HG03064 (cell line): ENCODE measurements at regions not wholly inside any gene's neighbourhood (a gene's known extent, or its start where the extent isn't known, plus 50 kb on each side); places are given as distances from the start of the nearest gene placed in this dataset.
"Not testable (repeated sequence)": the region's sequence is repeated elsewhere in the genome, so short reads cannot be mapped to it uniquely, and the experiment has no call there.

Source experiments
- ATAC-seq: cut with Tn5 transposase; IDR thresholded peaks from one replicate; pipeline ENCODE4 v1.9.1; 2021; ENCODE audit warnings: low read depth; ENCODE audit not compliant: unreplicated experiment

DNA sequence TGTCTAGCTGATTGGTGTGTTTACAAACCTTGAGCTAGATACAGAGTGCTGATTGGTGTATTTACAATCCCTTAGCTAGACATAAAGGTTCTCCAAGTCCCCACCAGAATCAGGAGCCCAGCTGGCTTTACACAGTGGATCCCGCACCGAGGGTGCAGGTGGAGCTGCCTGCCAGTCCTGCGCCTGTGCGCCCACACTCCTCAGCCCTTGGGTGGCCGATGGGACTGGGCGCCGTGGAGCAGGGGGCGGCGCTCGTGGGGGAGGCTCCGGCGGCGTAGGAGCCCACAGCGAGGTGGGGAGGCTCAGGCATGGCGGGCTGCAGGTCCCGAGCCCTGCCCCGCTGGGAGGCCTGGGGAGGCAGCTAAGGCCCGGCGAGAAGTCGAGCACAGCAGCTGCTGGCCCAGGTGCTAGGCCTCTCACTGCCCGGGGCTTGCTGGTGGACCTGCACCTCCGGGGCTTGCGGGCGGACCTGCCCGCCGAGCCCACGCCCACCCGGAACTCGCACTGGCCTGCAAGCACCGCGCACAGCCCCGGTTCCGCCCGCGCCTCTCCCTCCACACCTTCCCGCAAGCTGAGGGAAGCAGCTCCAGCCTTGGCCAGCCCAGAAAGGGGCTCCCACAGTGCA lies 51.0 kb upstream of the CDYL start:
- ATAC-seq, result not testable (repeated sequence)

DNA sequence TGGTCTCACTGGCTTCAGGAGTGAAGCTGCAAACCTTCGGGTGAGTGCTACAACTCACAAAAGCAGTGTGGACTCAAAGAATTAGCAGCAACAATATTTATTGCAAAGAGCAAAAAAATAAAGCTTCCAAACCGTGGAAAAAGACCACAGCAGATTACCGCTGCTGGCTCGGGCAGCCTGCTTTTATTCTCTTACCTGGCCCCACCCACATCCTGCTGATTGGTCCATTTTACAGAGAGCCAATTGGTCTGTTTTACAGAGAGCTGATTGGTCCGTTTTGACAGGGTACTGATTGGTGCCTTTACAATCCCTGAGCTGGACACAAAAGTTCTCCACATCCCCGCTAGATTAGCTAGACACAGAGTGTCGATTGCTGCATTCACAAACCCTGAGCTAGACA lies 51.5 kb upstream of the CDYL start:
- not testable (repeated sequence) for ATAC-seq

- no peak for ATAC-seq
These were observed 52.8 kb upstream of the CDYL start for GRCh38 chr6:4723383-4723782.

- not testable (repeated sequence) for ATAC-seq
These were observed 54.8 kb upstream of the CDYL start for GRCh38 chr6:4721368-4721767.

DNA sequence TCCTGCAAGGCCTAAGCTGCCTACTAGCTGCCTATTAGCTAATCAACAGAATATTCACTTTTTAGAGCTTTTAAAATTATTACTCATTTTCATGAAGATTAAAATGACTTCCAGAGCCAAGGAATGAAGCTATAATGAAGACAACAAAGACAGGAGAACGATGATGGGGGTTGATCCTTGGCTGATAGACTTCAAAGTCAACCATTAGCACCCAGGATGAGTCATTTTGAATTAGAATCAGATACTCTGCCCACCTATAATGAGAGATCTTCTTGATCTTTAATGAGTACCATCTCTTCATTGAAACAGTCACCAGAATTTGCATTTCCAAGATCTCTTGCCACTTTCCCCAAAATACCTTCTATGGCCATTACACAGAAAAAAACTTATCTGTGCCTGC lies 56.7 kb upstream of the CDYL start:
- no peak for ATAC-seq

DNA sequence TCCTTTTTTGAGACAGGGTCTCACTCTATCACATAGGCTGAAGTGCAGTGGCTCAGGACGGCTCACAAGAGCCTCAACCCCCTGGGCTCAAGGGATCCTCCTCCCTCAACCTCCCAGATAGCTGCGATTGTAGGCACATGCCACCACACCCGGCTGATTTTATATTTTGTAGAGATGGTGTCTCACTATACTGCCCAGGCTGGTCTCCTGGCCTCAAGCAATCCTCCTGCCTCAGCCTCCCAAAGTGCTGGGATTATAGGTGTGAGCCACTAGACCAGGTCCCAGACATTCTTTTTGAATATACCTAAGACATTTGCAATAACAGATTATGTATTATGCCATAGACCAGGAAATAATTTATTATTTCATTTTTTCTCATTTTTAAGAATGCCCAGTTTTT lies 58.3 kb upstream of the CDYL start:
- no peak for ATAC-seq

GRCh38 chr6:4717124-4717523 lies 59.1 kb upstream of the CDYL start:
- no peak for ATAC-seq

- ATAC-seq, result no peak
These were observed 61.2 kb upstream of the CDYL start for GRCh38 chr6:4714961-4715501.

DNA sequence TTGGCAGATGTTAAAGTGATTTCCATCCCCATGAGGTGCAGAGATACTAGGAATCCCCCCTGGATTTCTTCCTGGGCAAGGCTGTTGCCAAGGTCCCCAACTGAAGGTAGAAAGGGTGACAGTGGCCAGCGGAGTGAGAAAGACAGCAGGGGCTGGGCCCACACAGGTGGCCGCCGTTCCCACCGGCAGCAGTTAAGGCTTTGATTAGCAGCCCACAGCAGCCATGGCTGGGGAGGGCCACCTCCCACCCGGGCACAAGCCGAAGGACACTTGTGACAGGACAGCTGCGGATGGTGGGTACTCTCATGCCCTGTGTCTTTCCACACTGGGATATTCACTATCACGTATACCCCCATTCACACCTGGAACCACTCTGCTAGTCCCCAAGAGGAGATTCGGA lies 63.9 kb upstream of the CDYL start:
- ATAC-seq, result no peak

DNA sequence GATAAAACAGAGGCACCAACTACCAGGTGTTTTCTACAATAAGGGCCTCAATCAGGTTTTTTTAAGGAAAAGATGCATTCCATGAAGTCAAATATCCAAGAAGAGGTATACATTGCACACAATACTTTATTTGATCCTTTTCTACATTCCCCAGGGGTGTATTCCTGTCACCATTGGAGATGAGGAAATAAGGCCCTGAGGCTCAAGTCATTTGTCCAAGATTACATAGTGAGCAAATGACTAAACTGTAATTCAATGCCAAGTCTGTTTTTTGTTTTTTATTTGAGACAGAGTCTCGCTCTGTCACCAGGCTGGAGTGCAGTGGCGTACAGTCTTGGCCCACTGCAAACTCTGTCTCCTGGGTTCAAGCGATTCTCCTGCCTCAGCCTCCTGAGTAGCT lies 69.2 kb upstream of the CDYL start:
- no peak for ATAC-seq

GRCh38 chr6:4705809-4706208 lies 70.4 kb upstream of the CDYL start:
- ATAC-seq, result no peak

DNA sequence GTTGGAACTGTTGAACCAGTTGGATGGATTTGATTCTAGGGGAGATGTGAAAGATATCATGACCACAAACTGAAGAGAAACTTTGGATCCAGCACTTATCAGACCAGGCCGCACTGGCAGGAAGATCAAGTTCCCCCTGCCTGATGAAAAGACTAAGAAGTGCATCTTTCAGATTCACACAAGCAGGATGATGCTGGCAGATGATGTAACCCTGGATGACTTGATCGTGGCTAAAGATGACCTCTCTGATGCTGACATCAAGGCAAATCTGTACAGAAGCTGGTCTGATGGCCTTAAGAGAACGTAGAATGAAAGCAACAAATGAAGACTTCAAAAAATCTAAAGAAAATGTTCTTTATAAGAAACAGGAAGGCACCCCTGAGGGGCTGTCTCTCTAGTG lies 72.8 kb upstream of the CDYL start:
- no peak for ATAC-seq

- no peak for ATAC-seq
These were observed 77.1 kb upstream of the CDYL start for GRCh38 chr6:4698901-4699659.

GRCh38 chr6:4693173-4693970 lies 82.8 kb upstream of the CDYL start:
- ATAC-seq, result no peak

- no peak for ATAC-seq
These were observed 83.5 kb upstream of the CDYL start for GRCh38 chr6:4692664-4693063.

DNA sequence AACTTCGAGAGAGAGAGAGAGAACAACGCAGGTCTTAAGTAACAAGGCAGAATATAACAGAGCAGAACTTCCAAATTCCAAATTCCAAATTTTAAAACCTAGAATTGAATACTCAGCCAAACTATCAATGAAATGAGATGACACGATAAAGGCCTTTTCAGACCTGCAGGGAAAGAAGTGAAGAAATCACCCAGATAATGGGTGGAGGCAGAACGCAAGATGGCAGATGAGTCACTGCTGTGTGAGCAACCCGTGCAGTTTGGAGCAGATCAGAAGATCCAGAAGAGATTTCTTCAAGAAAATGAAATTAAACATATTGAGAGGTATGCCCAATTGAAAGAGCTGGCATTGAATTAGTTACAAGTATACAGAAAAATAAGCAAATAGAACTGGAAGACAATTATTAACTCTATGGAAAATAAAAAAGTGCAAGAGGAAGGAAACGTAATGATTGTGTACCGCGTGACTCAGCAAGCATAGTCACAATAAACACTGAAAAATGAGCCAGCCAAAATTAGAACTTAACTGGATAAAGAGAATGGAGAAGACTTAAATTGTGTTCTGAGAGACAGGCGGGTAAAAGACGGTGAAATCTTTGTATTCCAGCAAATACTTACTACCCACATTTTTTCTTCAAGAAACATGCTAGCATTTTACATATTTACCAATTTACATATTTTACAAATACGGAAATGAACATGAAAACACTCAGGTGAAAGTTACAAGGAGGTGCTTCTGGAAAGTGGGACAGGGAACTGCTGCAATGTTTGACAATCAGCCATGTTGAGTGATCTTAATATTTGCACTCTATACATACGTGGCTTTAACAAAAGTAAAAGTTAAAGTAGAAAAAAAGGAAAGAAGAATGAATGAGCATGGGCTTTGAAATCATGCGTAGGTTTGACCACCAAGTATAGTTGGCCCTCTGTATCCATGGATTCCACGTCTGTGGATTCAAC lies 87.9 kb upstream of the CDYL start:
- ATAC-seq, result no peak

DNA sequence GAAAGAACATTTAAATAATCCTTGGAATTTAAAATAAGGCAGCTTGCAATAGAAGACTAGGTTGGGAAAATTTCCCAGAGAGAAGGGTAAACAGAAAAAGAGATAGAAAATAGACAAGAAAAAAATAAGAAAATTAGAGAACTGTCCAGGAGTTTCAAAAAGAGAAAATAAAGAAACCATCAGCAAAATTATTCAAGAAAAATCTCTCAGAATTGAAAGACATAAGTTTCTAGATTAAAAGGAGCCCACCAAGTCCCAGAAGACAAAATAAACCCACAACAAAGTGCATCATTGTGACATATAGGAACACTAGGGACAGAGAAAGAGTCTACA lies 88.6 kb upstream of the CDYL start:
- no peak for ATAC-seq

DNA sequence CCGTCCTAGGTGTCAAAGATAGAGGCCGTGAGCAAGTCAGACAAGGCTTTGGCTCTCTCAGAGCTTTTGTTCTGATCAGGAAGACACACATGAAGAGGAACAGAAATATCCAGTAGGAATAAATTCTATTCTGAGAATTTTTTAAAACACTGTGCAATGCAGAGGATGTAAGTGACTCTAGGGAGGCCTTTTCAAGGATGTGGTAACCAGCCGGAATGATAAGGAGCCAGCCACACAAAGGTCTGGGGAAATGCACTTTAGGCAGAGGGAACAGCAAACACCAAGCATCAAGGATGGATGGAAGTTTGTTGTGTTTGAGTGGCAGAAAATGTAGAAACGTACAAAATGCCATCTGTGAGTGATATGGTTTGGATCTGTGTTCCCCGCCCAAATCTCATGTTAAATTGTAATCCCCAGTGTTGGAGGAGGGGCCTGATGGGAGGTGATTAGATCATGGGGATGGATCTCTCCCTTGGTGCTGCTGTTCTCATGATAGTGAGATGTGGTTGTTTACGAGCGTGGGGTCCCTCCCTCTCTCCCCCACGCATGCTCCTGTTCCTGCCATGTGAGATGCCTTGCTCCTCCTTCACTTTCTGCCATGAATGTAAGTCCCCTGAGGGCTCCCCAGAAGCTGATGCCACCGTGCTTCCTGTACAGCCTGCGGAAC lies 93.6 kb upstream of the CDYL start:
- ATAC-seq, result no peak

DNA sequence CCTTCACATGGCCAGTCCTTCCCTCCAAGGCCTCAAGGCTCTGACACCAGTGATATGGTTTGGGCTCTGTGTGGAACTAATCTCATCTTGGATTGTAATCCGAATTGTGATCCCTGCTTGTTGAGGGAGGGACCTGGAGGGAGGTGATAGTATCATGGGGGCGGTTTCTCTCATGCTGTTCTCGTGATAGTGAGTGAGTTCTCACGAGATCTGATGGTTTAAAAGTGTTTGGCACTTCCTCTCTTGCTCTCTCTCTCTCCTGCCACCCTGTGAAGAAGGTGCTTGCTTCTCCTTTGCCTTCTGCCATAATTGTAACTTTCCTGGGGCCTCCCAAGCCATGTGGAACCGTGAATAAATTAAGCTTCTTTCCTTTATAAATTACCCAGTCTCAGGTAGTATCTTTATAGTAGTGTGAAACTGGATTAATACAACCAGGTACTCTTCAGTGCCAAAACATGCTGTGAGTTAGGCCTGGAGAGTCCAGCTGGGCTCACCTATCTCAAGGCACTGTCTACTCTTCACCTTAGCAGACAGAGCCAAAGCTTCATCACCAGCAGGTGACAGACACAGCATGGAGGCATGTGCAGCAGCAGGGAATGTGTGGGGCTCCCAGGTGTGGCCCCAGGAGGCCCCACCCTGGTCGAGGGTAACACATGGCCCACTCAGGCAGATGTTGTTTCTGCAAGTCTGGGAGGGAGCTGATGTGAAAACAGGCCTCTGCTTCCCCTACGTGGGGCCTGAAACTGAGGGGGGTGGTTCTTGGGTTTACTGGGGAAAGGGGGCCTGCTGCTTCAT lies 97.5 kb upstream of the CDYL start:
- ATAC-seq, result no peak
